Neural crest cell (in vitro differentiated cells): ENCODE measurements at regions not wholly inside any gene's neighbourhood (a gene's known extent, or its start where the extent isn't known, plus 50 kb on each side); places are given as distances from the start of the nearest gene placed in this dataset.

Experiments
- DNase-seq: peaks from one replicate; pipeline ENCODE4 v3.0.0; 2021; ENCODE audit warnings: low read depth, mixed read lengths, low spot score
- H3K27ac Mint-ChIP-seq: one replicate; pipeline ENCODE4 v1.8.0; 2021; ENCODE audit warnings: mild to moderate bottlenecking, mixed read lengths; ENCODE audit not compliant: unreplicated experiment
- H3K27me3 Mint-ChIP-seq: 2 replicates; pipeline ENCODE4 v1.8.0; 2021; ENCODE audit warnings: low read depth, mild to moderate bottlenecking, mixed read lengths
- H3K36me3 Mint-ChIP-seq: 2 replicates; pipeline ENCODE4 v1.8.0; 2021; ENCODE audit warnings: low read depth, mild to moderate bottlenecking, mixed read lengths
- H3K4me1 Mint-ChIP-seq: 2 replicates; pipeline ENCODE4 v1.8.0; 2021; ENCODE audit warnings: mixed read lengths
- H3K4me3 Mint-ChIP-seq: one replicate; pipeline ENCODE4 v1.8.0; 2021; ENCODE audit warnings: mild to moderate bottlenecking, mixed read lengths
- H3K9me3 Mint-ChIP-seq: 2 replicates; pipeline ENCODE4 v1.8.0; 2021; ENCODE audit warnings: mixed read lengths
- TF ChIP-seq, protein P1 (sequence below): fragments of 200-600 bp; sonication (generic); conservative IDR thresholded peaks from 2 replicates; pipeline ENCODE4 v1.5.0; 2021; ENCODE audit warnings: antibody characterized with exemption, mild to moderate bottlenecking

GRCh38 chr1:200471739-200472138, 61.9 kb upstream of the ZNF281 start:
- Mint-ChIP-seq H3K4me3 (no peak overlapping the region), H3K27ac (no peak overlapping the region), H3K27me3 (peaks cover 3% of the 10 kb centered on the region), H3K9me3 (no peaks in the 10 kb centered on the region), H3K4me1 (peaks cover 7% of the 10 kb centered on the region), H3K36me3 (no peaks in the 10 kb centered on the region)
- TF ChIP-seq, protein P1, sequence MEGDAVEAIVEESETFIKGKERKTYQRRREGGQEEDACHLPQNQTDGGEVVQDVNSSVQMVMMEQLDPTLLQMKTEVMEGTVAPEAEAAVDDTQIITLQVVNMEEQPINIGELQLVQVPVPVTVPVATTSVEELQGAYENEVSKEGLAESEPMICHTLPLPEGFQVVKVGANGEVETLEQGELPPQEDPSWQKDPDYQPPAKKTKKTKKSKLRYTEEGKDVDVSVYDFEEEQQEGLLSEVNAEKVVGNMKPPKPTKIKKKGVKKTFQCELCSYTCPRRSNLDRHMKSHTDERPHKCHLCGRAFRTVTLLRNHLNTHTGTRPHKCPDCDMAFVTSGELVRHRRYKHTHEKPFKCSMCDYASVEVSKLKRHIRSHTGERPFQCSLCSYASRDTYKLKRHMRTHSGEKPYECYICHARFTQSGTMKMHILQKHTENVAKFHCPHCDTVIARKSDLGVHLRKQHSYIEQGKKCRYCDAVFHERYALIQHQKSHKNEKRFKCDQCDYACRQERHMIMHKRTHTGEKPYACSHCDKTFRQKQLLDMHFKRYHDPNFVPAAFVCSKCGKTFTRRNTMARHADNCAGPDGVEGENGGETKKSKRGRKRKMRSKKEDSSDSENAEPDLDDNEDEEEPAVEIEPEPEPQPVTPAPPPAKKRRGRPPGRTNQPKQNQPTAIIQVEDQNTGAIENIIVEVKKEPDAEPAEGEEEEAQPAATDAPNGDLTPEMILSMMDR, result no peak
- DNase-seq, result no peak

GRCh38 chr1:200468264-200469001, 58.6 kb upstream of the ZNF281 start:
- Mint-ChIP-seq H3K9me3 (no peaks in the 10 kb centered on the region), H3K4me1 (no peaks in the 10 kb centered on the region), H3K4me3 (no peak overlapping the region), H3K36me3 (no peaks in the 10 kb centered on the region), H3K27me3 (peaks cover 3% of the 10 kb centered on the region), H3K27ac (no peak overlapping the region)
- DNase-seq, result no peak
- TF ChIP-seq, protein P1, result no peak

GRCh38 chr1:200464784-200465400, 55.1 kb upstream of the ZNF281 start:
- H3K36me3 Mint-ChIP-seq, result no peaks in the 10 kb centered on the region
- no peaks in the 10 kb centered on the region for H3K4me1 Mint-ChIP-seq
- TF ChIP-seq, protein P1, result no peak
- no peaks in the 10 kb centered on the region for H3K27me3 Mint-ChIP-seq
- H3K27ac Mint-ChIP-seq, result no peak overlapping the region
- no peak for DNase-seq
- no peak overlapping the region for H3K4me3 Mint-ChIP-seq
- H3K9me3 Mint-ChIP-seq, result no peaks in the 10 kb centered on the region
